Stimulated activated effector memory CD8-positive, alpha-beta T cell treated with anti-CD3 and anti-CD28 coated beads, Interleukin-12 subunit alpha, Interleukin-12 subunit beta, amount 100 ng/mL, for 72 hours (primary cell): ENCODE measurements at regions not wholly inside any gene's neighbourhood (a gene's known extent, or its start where the extent isn't known, plus 50 kb on each side); places are given as distances from the start of the nearest gene placed in this dataset.
A peak's percentile ranks its signal among the peaks of the same experiment; 100 is the strongest.

Experiments used
- ATAC-seq: fragments of 150-1000 bp; cut with Tn5 transposase; 2 replicates; pipeline ENCODE4 v1.10.0; 2021
- DNase-seq, 2 donors: peaks; one replicate each; pipeline ENCODE4 v3.0.0; 2021 to 2022; ENCODE audit warnings: low spot score in 2 of 2
- H3K27ac Mint-ChIP-seq: one replicate; pipeline ENCODE4 v1.8.0; 2022; ENCODE audit warnings: mild to moderate bottlenecking, mixed read lengths
- H3K36me3 Mint-ChIP-seq: one replicate; pipeline ENCODE4 v1.8.0; 2022; ENCODE audit warnings: mild to moderate bottlenecking, mixed read lengths
- H3K4me1 Mint-ChIP-seq: one replicate; pipeline ENCODE4 v1.8.0; 2022; ENCODE audit warnings: mixed read lengths
- H3K4me3 Mint-ChIP-seq: one replicate; pipeline ENCODE4 v1.8.0; 2022; ENCODE audit warnings: mild to moderate bottlenecking, mixed read lengths
- H3K9me3 Mint-ChIP-seq: one replicate; pipeline ENCODE4 v1.8.0; 2022; ENCODE audit warnings: mixed read lengths

- Mint-ChIP-seq H3K9me3 (no peaks in the 10 kb centered on the region), H3K4me1 (peaks cover 32% of the 10 kb centered on the region), H3K27ac (peak overlapping the region; percentile 63), H3K36me3 (no peaks in the 10 kb centered on the region), H3K4me3 (no peak overlapping the region)
- ATAC-seq, result no peak
- DNase-seq, result no peak
Observed at GRCh38 chr2:8586457-8587051, 95.3 kb upstream of the ID2 start.

GRCh38 chr2:8587251-8587791 is 94.5 kb upstream of the ID2 start:
- Mint-ChIP-seq H3K36me3 (no peaks in the 10 kb centered on the region), H3K9me3 (no peaks in the 10 kb centered on the region), H3K4me1 (peaks cover 32% of the 10 kb centered on the region), H3K27ac (peak overlapping the region; percentile 63), H3K4me3 (no peak overlapping the region)
- ATAC-seq (no peak), DNase-seq (no peak)

GRCh38 chr2:8587920-8588830 is 93.7 kb upstream of the ID2 start:
- peak overlapping the region; percentile 63 for H3K27ac Mint-ChIP-seq
- H3K4me3 Mint-ChIP-seq, result peak overlapping the region; percentile 28
- H3K36me3 Mint-ChIP-seq, result no peaks in the 10 kb centered on the region
- H3K4me1 Mint-ChIP-seq, result peaks cover 32% of the 10 kb centered on the region
- H3K9me3 Mint-ChIP-seq, result no peaks in the 10 kb centered on the region
- ATAC-seq (peak; percentile 79), DNase-seq (no peak)

- no peaks in the 10 kb centered on the region for H3K9me3 Mint-ChIP-seq
- H3K36me3 Mint-ChIP-seq, result no peaks in the 10 kb centered on the region
- DNase-seq (no peak), ATAC-seq (no peak)
- H3K27ac Mint-ChIP-seq, result peak overlapping the region; percentile 63
- peaks cover 33% of the 10 kb centered on the region for H3K4me1 Mint-ChIP-seq
- peak overlapping the region; percentile 28 for H3K4me3 Mint-ChIP-seq
Observed at GRCh38 chr2:8588831-8589191, 93.0 kb upstream of the ID2 start.

GRCh38 chr2:8589721-8590120 is 92.1 kb upstream of the ID2 start:
- Mint-ChIP-seq H3K36me3 (no peaks in the 10 kb centered on the region), H3K4me3 (no peak overlapping the region), H3K4me1 (peaks cover 32% of the 10 kb centered on the region), H3K27ac (no peak overlapping the region), H3K9me3 (no peaks in the 10 kb centered on the region)
- ATAC-seq (no peak), DNase-seq (no peak)

- Mint-ChIP-seq H3K4me1 (peaks cover 28% of the 10 kb centered on the region), H3K27ac (no peak overlapping the region), H3K36me3 (no peaks in the 10 kb centered on the region), H3K4me3 (no peak overlapping the region), H3K9me3 (no peaks in the 10 kb centered on the region)
- no peak for ATAC-seq
- DNase-seq, result no peak
Observed at GRCh38 chr2:8590938-8591337, 90.9 kb upstream of the ID2 start.

- DNase-seq, result no peak
- Mint-ChIP-seq H3K9me3 (no peaks in the 10 kb centered on the region), H3K27ac (no peak overlapping the region), H3K36me3 (no peaks in the 10 kb centered on the region), H3K4me3 (no peak overlapping the region), H3K4me1 (peaks cover 33% of the 10 kb centered on the region)
- no peak for ATAC-seq
Observed at GRCh38 chr2:8592736-8593135, 89.1 kb upstream of the ID2 start.

- DNase-seq (no peak), ATAC-seq (no peak)
- H3K36me3 Mint-ChIP-seq, result no peaks in the 10 kb centered on the region
- no peak overlapping the region for H3K27ac Mint-ChIP-seq
- H3K9me3 Mint-ChIP-seq, result no peaks in the 10 kb centered on the region
- no peak overlapping the region for H3K4me3 Mint-ChIP-seq
- H3K4me1 Mint-ChIP-seq, result peaks cover 28% of the 10 kb centered on the region
Observed at GRCh38 chr2:8593243-8593642, 88.6 kb upstream of the ID2 start.

GRCh38 chr2:8594731-8595427 is 87.0 kb upstream of the ID2 start:
- Mint-ChIP-seq H3K4me1 (peaks cover 19% of the 10 kb centered on the region), H3K36me3 (no peaks in the 10 kb centered on the region), H3K4me3 (no peak overlapping the region), H3K27ac (no peak overlapping the region), H3K9me3 (no peaks in the 10 kb centered on the region)
- ATAC-seq (no peak), DNase-seq (no peak)

GRCh38 chr2:8595428-8595805 is 86.4 kb upstream of the ID2 start:
- DNase-seq (no peak), ATAC-seq (no peak)
- no peaks in the 10 kb centered on the region for H3K9me3 Mint-ChIP-seq
- no peak overlapping the region for H3K27ac Mint-ChIP-seq
- H3K36me3 Mint-ChIP-seq, result no peaks in the 10 kb centered on the region
- H3K4me1 Mint-ChIP-seq, result peaks cover 19% of the 10 kb centered on the region
- H3K4me3 Mint-ChIP-seq, result no peak overlapping the region

GRCh38 chr2:8595811-8596600 is 85.8 kb upstream of the ID2 start:
- DNase-seq (no peak), ATAC-seq (no peak)
- Mint-ChIP-seq H3K27ac (no peak overlapping the region), H3K4me1 (peaks cover 19% of the 10 kb centered on the region), H3K4me3 (no peak overlapping the region), H3K36me3 (no peaks in the 10 kb centered on the region), H3K9me3 (no peaks in the 10 kb centered on the region)

GRCh38 chr2:8597094-8597493 is 84.8 kb upstream of the ID2 start:
- H3K36me3 Mint-ChIP-seq, result no peaks in the 10 kb centered on the region
- DNase-seq (no peak), ATAC-seq (no peak)
- H3K9me3 Mint-ChIP-seq, result no peaks in the 10 kb centered on the region
- peaks cover 19% of the 10 kb centered on the region for H3K4me1 Mint-ChIP-seq
- H3K4me3 Mint-ChIP-seq, result no peak overlapping the region
- H3K27ac Mint-ChIP-seq, result no peak overlapping the region

- Mint-ChIP-seq H3K36me3 (no peaks in the 10 kb centered on the region), H3K4me3 (no peak overlapping the region), H3K9me3 (no peaks in the 10 kb centered on the region), H3K4me1 (peaks cover 19% of the 10 kb centered on the region), H3K27ac (no peak overlapping the region)
- no peak for DNase-seq
- no peak for ATAC-seq
Observed at GRCh38 chr2:8597559-8598225, 84.2 kb upstream of the ID2 start.

GRCh38 chr2:8598295-8599165 is 83.3 kb upstream of the ID2 start:
- no peak overlapping the region for H3K27ac Mint-ChIP-seq
- H3K4me3 Mint-ChIP-seq, result no peak overlapping the region
- no peaks in the 10 kb centered on the region for H3K36me3 Mint-ChIP-seq
- H3K9me3 Mint-ChIP-seq, result no peaks in the 10 kb centered on the region
- peaks cover 19% of the 10 kb centered on the region for H3K4me1 Mint-ChIP-seq
- no peak for ATAC-seq
- no peak for DNase-seq
